ENCODE measurements at regions not wholly inside any gene's neighbourhood (a gene's known extent, or its start where the extent isn't known, plus 50 kb on each side); places are given as distances from the start of the nearest gene placed in this dataset.
A peak's percentile ranks its signal among the peaks of the same experiment; 100 is the strongest.
"Not testable (repeated sequence)": the region's sequence is repeated elsewhere in the genome, so short reads cannot be mapped to it uniquely, and the experiment has no call there.

DNA sequence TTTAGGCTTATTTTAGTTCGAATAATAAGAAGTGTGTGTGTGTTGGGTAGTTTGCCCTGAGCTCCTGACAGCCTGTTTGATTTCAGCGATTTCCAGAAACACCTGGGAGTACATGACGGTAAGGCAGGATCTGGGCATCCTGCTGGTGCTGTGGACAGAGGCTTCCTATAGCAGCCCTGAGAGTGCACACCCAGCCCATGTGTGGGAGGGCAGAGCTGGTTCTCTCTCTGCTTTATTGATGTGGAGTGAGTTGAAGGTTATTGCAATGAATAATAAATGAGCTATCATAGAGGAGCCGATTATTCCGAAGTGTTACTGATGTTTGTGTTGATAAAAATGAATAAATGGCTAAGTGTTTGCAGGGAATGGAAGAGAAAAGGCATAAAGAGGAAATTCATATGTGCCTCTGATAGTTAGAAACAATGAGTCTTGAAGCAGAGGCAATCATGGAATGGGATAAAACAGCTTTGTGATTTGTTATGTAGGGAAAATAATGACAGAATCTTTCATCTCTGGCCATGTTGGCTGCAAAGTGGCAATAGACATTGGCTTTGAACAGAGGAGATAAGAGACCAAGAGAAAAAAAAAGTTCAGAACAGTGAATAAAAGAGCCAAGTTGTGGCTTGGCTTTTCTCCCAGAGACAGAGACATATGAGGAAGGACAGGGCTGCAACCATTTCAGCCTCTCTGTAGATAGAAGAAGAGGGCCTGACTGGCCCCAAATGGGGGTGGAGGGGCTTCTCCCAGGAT is 166.2 kb upstream of the CHD6 start:
- no peak for DNase-seq (ENCODE audit: low read depth)

DNA sequence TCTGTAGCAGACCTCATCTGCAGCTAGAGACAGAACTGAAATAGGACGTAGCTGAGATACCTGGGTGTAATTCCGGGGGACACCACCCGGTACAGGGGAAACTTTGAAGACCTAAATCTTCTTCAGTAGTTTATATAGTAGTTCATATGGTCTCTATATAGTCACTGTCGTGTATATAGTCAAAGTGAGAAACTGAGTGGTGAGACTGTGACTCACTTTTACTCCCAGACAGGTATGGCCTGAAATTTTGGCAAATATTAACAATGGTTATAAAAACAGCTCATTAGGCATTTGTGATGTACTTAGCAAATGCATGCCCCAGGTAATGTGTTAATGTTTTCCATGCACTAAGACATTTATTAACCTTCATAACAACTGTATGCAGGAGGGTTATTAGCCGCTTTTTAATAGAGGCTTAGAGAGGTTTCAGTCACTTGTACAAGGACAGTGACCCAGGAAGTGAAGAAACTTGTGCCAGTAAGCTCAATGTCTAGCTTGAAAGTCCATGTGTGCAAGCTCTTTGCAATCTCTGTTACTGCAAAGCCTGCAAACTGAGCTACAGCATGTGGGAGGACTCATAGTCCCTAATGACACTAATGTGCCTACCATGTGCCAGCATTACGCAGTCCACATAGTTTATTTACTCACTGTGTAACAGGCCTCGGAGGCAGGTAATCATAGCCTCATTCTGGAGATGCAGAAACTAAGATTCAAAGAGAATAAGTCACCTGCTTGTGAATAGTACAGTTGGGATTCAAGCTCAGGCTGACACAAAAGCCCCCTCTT is 165.4 kb upstream of the CHD6 start:
- no peak for DNase-seq (ENCODE audit: low read depth)

DNA sequence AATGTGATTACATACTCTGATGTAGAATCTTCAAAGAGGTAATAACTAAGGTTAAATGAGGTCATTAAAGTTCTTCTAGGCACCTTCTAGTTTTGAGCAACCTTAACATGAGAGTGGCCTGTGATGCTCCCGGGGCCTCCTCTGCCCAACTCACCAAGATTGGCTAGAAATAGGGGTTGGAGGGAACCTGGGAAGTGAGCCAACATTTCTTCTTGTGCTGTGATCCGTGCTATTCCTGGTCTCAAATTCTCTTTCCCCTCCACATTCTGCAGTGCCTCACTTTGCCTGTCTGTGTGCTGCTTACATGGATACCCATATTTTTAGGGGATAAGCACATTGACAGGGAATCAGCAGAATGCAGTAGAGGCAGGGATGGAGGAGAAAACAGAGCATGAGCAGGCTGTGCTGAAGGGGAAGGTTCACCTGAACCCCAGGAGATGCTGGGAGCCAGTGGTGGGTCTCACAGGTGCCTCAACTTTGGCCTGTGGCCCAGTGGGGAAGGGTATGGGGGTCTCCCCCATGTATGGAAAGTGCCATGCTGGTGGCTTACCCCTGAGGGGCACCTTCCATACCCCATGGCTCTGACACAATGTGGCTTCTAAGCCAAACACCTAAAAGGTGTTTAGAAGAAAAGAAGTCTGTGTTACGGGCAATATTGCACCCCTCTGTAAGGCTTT is 164.7 kb upstream of the CHD6 start:
- no peak for DNase-seq (ENCODE audit: low read depth)

DNA sequence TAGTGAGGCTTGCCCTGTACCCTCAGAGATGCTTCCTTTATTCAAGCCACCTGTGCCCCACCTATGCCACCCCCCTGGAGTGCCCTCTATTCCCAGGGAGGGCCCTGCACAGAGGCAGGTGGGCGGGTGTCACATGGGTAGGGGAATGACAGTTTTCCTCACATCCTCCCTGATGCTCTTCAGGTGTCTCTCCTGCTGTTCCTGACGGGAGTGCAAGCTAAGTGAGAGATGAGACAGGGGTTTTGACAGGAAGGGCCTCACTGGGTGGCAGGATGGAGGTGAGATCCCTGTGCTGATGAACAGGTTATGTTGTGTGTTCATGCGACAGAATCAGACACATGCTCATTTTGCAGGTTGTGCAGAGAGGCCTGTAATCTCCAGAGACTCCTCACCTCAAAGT is 164.1 kb upstream of the CHD6 start:
- no peak for DNase-seq (ENCODE audit: low read depth)

DNA sequence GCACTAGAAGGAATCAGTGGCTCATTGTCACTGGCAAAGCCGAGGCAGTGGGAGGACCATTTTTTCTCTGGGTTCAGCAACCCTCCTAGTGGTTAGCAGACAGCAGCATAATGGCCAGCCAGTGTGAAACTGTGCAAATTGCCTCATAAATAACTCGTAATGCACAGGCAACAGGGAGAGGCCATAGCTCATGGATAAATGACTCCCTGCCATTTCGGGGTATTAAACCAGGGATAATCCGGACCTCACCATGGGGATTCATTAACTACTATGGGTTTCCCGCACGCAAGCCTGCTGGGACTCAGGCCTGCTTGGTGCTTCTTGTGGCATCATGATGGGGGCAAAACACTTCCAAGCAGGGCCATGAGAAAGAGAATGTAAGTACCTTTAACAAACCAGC is 158.2 kb upstream of the CHD6 start:
- no peak for DNase-seq (ENCODE audit: low read depth)

DNA sequence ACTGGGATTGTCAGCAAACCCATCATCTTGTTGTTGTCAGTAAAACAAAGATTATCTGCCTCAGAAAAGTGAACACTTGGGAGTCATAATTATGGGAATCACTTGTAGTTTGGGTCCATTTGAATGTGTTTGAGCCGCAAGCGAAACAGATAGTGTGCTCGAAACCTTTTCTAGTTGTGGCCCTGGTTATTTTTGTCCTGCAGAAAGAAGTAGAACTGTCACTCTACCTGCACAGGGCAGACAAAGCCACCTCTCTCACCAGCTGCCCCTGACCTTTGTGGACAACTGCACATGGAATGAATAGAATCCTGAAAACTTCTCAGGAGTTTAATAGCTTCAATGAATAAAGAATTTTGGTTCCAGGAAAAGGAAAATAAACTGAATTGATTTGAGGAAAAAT is 156.1 kb upstream of the CHD6 start:
- no peak for DNase-seq (ENCODE audit: low read depth)

DNA sequence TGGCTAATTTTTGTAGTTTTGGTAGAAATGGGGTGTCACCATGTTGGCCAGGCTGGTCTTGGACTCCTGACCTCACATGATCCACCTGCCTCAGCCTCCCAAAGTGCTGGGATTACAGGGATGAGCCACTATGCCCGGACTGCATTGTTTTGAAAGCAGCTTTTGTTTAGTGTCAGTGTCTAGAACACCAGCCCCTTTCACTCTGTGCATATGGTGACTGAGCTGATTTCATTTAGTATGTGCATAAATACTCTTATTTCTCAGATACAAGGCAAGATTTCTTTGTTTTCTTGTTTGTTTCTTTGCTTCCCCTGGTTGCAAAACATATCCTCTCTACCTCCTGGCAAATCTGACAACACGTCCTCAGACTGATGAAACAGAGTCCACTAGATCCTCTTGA is 152.8 kb upstream of the CHD6 start:
- no peak for DNase-seq (ENCODE audit: low read depth)

DNA sequence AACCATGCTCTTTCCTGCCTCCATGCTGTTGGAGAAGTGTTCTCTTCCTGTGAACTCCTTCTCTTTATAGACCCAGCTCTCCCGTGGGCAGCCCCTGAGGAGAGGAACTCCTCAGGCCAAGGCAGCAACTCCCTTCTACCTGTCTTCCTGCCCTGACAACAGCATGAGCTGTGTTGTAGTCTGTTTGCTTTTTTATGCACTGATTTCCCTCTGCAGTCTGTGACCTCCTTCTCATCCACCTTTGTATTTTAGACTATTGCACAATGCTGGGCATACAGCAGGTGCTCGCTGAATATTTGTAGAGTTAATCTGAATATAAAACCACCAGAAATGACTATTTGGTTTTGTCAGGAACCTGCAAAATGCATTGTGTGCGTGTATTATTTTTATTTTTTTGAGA is 152.2 kb upstream of the CHD6 start:
- DNase-seq (ENCODE audit: low read depth): no peak

DNA sequence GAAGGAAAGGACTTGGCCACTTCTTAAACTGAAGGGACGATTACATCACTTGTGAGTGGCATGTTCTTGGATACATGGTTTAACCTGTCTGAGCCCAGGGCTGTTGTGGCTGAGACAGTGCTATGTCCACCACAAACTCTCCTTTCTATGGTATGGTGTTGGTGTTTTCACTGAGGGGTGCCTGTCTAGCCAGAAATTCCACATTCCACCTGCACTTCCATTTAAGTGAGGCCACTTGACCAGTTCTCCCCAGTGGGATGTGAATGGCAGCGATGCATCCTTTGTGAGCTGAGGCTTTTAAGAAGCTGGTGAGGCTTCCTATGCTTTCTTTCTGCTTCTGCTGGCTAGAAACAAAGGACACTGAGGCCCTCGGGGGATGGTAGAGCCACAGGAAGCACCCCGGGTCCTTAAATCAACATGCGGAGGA is 151.4 kb upstream of the CHD6 start:
- DNase-seq (ENCODE audit: low read depth): no peak

DNA sequence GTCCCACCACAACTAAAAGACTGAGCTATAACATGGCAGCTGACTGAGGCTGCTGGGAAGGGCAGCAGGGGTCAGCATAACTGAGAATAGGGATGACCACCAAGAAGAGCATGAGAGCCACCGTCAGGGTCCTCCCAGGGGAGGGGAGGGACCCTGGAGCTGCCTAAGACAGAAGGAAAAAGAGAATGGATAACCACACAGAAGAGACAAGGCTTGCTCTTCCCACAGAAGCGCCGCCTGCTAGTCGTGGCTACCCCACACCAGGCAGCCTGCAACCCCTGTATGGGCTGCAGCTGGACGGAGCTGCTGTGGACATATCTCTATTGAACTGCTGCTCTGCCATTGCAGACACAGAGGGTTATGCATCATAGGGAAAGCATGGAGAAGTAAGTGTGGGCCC is 132.0 kb upstream of the CHD6 start:
- DNase-seq (ENCODE audit: low read depth): no peak

DNA sequence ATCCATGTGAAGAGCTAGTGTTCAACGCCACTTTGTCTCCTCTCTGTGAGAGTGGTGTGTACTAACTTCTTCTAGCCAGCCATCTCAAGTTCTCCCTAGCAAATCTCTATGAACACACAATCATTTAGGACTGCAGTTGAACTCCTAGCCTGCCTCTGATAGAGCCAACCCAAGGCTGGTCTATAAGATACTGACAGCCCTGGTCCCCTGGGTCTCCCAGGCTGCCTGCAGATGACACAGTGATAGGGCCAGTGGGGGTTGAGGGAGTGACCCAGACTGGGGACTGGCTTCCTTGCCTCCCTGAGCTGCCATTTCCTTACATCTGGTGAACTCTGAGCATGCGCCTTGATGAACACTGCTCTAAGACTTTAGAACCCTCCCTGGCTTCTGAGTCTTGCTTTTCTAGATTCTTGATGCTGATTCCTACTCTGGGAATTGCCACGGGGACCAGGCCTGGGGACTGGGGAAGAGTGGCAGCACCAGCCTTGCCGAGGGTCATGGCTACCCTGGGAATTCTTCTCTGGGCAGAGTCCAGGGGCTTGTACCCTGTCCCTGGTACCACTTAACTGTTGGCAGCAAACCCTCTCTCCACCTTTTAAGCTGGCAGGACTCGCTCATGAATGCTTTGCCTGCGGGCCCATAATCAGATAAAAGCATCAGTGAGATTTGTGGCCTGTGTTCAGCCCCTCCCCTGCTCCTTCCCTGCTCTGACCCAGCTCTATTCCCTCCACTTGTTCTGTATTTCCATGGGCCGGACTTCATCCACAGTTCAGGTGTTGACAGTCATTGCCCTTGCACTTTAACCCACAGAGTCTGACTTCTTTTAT is 130.8 kb upstream of the CHD6 start:
- no peak for DNase-seq (ENCODE audit: low read depth)

DNA sequence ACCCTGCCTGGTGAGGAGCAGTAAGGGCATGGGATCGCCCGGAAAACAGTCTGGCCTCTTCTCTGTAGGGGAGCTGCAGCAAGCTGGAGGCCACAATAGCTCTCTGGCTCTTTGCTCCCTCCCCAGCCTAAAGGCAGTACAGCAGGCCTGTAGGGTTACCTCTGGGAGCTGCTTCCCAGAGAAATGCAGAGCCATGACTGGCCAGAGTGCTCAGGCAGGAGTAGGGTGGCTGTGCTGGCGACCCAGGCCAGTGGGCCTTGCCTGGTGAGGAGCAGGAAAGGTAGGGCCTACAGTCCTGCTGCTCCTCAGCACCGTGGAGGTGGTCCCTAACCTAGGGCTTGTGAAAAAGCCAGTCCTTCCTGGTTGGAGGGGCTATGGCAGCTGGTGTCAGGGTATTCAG is 129.9 kb upstream of the CHD6 start:
- DNase-seq (ENCODE audit: low read depth): no peak

DNA sequence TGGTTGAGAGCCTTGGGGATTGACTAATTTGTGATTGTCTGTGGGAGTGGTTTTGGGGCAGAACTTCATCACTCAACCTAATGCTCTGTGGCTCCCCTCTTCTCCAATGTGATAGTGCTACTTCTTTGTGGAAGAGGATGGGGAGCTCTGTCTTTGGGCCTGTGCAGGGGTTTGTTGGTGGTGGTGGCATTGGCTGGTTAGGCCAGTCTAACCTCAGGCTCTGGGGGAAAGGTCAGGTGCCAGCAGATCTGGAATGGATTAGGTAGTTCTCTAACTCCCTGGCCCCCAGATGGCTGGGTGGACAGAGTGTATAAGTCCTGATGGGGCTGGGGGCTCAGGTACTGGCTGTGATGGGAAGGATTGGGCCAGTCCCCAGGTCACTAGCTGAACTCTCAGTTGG is 129.0 kb upstream of the CHD6 start:
- DNase-seq (ENCODE audit: low read depth): no peak

DNA sequence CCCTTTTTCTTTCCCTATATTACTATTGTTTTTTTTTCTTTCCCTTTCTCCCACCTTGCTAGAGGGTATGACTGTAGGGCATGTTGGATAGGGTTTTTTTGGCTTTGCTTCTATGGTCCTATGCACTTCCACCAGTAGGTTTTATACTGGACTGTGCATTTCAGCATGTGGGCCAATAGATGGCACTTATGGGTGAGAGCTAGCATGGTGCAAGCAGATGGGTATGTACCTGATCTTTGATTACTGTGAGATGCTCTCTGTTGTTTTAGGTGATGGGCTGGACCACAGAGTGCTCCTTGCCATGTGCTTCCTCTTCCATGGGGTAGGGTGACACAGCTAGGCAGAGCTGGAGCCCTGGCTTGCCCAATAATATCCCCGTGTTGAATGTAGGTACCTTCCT is 128.5 kb upstream of the CHD6 start:
- no peak for DNase-seq (ENCODE audit: low read depth)

DNA sequence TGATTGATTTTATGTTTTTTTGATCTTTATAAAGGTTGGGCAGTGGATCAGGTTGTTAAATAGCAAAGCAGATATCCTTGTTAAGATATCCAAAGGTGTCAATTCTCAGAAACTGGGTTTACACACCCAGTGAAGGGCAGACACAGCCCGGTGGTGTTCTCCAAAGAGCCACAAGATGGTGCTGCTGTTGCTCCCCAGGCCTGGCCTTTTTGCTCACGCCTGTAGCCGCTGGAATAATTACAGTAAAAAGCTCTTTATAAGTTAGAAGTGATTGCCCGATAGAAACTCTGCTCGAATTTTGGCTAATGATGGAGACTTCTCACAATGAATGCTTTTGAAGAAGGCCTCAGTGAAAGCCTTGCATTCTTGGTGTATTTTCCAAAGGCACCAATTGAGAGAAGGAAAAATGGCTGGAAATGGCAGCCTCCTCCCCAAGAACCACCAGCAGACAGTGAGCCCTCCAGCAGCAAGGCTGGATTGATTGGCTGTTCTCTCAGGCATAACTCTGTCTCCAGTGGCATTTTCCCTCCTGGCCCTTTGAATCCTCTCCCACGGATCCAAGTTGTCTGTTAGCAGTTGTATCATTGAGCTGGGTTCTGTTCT is 120.5 kb upstream of the CHD6 start:
- peak; percentile 23 for DNase-seq (ENCODE audit: low read depth)

DNA sequence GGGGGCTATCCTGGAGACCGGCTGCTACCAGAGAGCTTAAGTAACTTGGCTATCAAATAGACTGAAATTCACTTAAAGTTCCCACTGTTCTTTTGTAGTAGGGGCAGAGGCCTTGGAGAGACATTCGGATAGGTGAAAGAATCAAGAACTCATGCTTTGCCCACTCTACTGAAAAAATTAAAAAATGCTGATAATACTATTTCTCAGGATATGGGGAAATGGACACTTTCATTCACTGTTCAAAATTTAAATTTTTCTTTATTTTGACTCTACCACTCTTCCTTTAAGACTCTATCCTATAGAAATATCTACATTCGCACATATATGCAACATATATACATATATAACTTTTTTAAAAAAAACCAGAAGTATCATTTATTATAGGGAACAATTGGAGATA is 117.8 kb upstream of the CHD6 start:
- DNase-seq (ENCODE audit: low read depth): no peak

DNA sequence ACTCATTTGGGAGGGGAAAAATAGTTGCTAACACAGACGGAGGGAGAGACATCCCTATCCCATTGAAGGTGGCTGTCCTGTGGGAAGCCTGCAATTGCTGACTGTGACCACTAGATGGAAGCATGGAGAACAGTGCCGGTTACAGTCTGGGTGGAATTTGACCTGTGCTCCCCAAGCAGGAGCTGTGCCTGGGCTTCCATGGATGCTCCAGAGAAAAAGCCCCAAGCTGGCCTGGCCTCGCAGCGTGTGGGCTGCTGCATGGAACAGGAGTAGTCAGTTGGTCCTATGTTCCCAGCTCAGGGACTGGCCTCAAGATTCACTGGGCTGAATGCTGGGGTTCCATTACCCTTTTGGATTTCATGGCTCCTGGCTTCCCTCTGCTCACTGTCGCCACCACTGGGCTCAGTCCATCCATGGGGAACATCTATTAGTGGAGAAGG is 116.3 kb upstream of the CHD6 start:
- DNase-seq (ENCODE audit: low read depth): peak; percentile 7

DNA sequence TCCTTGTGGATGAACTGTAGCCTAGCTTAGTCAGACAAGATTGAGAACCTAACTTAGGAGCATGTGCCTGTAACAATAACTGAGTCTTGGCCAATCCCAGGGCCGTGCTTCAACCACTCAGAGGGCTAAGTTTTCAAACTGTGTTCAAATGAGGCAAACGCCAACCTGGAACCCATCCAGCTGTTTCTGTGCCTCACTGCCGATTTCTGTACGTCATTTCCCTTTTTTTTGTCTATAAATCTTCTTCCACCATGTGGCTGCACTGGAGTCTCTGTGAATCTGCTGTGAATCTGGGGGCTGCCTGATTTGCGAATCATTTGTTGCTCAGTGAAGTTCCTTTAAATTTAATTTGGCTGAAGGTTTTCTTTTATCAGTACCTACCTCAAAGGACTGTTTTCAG is 115.0 kb upstream of the CHD6 start:
- no peak for DNase-seq (ENCODE audit: low read depth)

DNA sequence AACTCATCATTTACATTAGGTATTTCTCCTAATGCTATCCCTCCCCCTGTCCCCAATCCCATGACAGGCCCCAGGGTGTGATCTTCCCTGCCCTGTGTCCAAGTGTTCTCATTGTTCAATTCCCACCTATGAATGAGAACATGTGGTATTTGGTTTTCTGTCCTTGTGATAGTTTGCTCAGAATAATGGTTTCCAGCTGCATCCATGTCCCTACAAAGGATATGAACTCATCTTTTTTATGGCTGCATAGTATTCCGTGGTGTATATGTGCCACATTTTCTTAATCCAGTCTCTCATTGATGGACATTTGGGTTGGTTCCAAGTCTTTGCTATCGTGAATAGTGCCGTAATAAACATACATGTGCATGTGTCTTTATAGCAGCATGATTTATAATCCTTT is 113.0 kb upstream of the CHD6 start:
- DNase-seq (ENCODE audit: low read depth): not testable (repeated sequence)

DNA sequence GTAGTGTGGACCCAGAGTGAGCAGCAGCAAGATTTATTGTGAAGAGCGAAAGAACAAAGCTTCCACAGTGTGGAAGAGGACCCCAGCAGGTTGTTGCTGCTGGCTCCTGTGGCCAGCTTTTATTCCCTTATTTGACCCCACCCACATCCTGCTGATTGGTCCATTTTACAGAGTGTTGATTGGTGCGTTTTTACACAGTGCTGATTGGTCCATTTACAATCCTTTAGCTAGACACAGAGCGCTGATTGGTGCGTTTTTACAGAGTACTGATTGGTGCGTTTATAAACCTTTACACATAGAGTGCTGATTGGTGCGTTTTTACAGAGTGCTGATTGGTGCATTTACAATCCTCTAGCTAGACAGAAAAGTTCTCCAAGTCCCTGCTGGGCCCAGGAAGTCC is 109.5 kb upstream of the CHD6 start:
- DNase-seq (ENCODE audit: low read depth): not testable (repeated sequence)

DNA sequence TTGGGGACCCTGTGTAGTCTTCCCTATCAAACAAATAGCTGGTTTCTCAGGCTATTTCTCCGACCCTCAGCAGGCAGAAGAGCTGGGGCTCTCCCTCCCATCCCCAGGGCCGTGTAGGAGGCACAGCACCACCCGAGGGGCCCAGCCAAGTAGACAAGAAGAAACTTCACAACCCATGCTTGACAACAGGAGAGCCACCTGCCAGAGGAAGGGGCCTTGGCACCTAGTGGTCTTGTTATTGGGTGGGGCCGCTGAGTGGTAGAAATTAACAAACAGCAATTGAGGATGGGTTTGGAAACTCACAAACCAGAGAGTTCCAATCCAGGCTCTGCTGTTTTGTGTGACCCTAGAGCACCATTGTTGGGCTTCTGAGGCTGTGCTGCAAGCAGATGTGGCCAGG is 108.5 kb upstream of the CHD6 start:
- no peak for DNase-seq (ENCODE audit: low read depth)

DNA sequence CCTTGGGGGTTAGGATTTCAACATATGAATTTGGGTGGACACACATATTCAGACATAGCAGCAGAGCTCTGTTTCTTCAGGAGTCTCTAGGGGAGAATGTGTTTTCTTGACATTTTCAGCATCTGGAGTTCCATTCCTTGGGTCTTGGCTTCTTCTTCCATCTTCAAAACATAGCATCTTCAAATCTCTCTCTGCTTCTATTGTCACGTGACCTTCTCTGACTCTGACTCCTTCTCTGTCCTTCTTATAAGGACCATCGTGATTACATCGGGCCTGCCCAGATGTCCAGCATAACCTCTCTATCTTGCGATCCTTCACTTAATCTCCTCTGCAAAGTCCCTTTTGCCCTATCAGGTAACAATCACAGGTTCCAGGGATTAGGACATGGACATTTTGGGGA is 101.0 kb upstream of the CHD6 start:
- no peak for DNase-seq (ENCODE audit: low read depth)

Measured in fibroblast of gingiva (primary cell).